Ectodermal cell (in vitro differentiated cells): ENCODE measurements at regions not wholly inside any gene's neighbourhood (a gene's known extent, or its start where the extent isn't known, plus 50 kb on each side); places are given as distances from the start of the nearest gene placed in this dataset.
"Not testable (repeated sequence)": the region's sequence is repeated elsewhere in the genome, so short reads cannot be mapped to it uniquely, and the experiment has no call there.

Source experiments
- H3K27ac ChIP-seq: 2 replicates; pipeline ENCODE4 v1.7.0; 2013; ENCODE audit warnings: mild to moderate bottlenecking, low read depth, low read length; ENCODE audit not compliant: insufficient read depth, poor library complexity, severe bottlenecking
- H3K27me3 ChIP-seq: 2 replicates; pipeline ENCODE4 v1.7.0; 2013; ENCODE audit warnings: mild to moderate bottlenecking, low read length; ENCODE audit not compliant: insufficient read depth, control insufficient read depth, poor library complexity, severe bottlenecking
- H3K36me3 ChIP-seq: one replicate; pipeline ENCODE4 v1.7.0; 2013; ENCODE audit warnings: low read length; ENCODE audit not compliant: control insufficient read depth, insufficient read depth
- H3K4me1 ChIP-seq: one replicate; pipeline ENCODE4 v1.7.0; 2013; ENCODE audit warnings: low read length; ENCODE audit not compliant: control insufficient read depth, insufficient read depth
- H3K4me3 ChIP-seq: 2 replicates; pipeline ENCODE4 v1.7.0; 2013; ENCODE audit warnings: low read depth, low read length, control low read depth; ENCODE audit not compliant: insufficient read depth
- H3K9me3 ChIP-seq: 2 replicates; pipeline ENCODE4 v1.7.0; 2013; ENCODE audit warnings: mild to moderate bottlenecking, low read length, moderate library complexity; ENCODE audit not compliant: control insufficient read depth
- WGBS, 2 experiments: methylation state at CpG; one replicate each; pipeline ENCODE4 v1.1.7; 2013; ENCODE audit warnings: missing lambda C conversion rate in 2 of 2; 5-methylcytosine and 5-hydroxymethylcytosine counted together

- H3K27ac ChIP-seq, H3K27me3 ChIP-seq, H3K36me3 ChIP-seq, H3K4me1 ChIP-seq, H3K9me3 ChIP-seq, H3K4me3 ChIP-seq: not testable (repeated sequence)
- 95 to 97% methylated on average over 9 to 10 of the region's 10 CpGs for WGBS, 2 experiments
These were observed 98.4 kb upstream of the CCZ1B start for GRCh38 chr7:6924523-6924922.

- not testable (repeated sequence) for H3K27me3 ChIP-seq, H3K4me1 ChIP-seq, H3K36me3 ChIP-seq, H3K27ac ChIP-seq, H3K4me3 ChIP-seq, H3K9me3 ChIP-seq
- WGBS, 2 experiments, result 89 to 93% methylated on average over 21 to 25 of the region's 26 CpGs
These were observed 100.4 kb upstream of the CCZ1B start for GRCh38 chr7:6926193-6927174.

- 93 to 96% methylated on average over 7 to 8 of the region's 8 CpGs for WGBS, 2 experiments
- H3K27me3 ChIP-seq, H3K4me3 ChIP-seq, H3K27ac ChIP-seq, H3K9me3 ChIP-seq, H3K4me1 ChIP-seq, H3K36me3 ChIP-seq: not testable (repeated sequence)
These were observed 101.6 kb upstream of the CCZ1B start for GRCh38 chr7:6927643-6928042.

DNA sequence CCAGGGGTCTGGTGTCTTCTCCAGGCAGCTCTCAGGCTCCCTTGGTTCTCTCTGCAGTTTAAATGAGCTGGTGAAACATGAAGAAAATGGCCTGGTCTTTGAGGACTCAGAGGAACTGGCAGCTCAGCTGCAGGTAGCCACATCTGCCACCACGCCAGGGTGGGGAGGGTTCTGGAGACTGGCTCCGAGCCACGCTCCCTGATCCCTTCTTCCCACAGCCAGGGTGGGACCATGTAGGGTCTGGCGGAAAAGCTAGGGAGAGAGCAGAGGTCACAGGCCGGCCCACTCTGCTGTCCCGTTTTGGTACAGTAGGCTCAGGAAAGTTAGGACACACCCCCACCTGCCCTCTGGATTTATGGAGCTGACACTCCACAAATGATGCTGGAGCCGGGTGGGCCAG lies 103.5 kb upstream of the CCZ1B start:
- H3K4me1 ChIP-seq, H3K36me3 ChIP-seq, H3K27ac ChIP-seq, H3K27me3 ChIP-seq, H3K4me3 ChIP-seq, H3K9me3 ChIP-seq: not testable (repeated sequence)
- 90 to 92% methylated on average over 7 of the region's 7 CpGs for WGBS, 2 experiments

GRCh38 chr7:6930081-6930635 lies 104.1 kb upstream of the CCZ1B start:
- H3K4me3 ChIP-seq, H3K36me3 ChIP-seq, H3K4me1 ChIP-seq, H3K27me3 ChIP-seq, H3K27ac ChIP-seq, H3K9me3 ChIP-seq: not testable (repeated sequence)
- 86 to 94% methylated on average over 7 of the region's 7 CpGs for WGBS, 2 experiments

DNA sequence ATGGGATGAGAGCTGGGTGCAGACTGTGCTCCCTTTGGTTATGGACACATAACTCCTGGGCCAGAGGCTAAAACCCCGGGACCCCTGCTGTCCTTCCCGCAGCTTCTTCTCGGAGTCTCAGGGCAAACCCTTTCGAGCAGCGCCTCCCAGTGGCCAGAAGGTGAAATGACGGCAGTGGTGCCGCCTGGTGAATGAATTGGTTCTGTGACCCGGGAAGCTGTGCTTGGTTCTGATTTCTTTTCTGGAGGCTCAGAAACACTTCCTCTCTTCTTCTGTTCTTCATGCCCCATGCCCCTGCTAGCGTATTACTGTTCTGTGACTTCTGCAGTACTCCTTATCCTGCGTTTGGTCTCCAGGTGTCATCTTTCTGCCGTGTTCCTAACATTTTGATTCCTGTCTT lies 104.7 kb upstream of the CCZ1B start:
- not testable (repeated sequence) for H3K4me3 ChIP-seq, H3K27me3 ChIP-seq, H3K9me3 ChIP-seq, H3K27ac ChIP-seq, H3K36me3 ChIP-seq, H3K4me1 ChIP-seq
- WGBS, 2 experiments, result 17 to 21% methylated on average over 8 of the region's 11 CpGs

DNA sequence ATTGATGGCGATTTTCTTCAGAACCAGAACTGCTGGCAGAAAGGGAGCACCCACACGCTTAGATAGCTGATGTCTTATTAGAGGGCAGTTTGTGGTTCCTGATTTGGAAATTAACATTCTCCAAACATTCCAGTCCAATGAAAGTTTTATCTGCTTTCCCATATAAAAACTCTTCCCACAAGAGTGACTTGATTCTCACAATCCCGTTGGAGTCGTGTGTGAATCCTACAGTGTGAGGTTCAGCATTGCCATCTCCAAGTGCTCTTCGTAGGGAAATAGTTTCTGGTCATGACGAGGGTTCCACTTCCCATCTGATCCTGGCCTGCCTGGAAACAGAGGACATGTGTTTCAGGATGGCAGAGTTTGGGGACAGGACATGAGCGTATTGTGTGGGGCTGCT lies 105.4 kb upstream of the CCZ1B start:
- WGBS, 2 experiments, result 82 to 87% methylated on average over 4 to 7 of the region's 7 CpGs
- H3K27ac ChIP-seq, H3K9me3 ChIP-seq, H3K36me3 ChIP-seq, H3K4me3 ChIP-seq, H3K4me1 ChIP-seq, H3K27me3 ChIP-seq: not testable (repeated sequence)

DNA sequence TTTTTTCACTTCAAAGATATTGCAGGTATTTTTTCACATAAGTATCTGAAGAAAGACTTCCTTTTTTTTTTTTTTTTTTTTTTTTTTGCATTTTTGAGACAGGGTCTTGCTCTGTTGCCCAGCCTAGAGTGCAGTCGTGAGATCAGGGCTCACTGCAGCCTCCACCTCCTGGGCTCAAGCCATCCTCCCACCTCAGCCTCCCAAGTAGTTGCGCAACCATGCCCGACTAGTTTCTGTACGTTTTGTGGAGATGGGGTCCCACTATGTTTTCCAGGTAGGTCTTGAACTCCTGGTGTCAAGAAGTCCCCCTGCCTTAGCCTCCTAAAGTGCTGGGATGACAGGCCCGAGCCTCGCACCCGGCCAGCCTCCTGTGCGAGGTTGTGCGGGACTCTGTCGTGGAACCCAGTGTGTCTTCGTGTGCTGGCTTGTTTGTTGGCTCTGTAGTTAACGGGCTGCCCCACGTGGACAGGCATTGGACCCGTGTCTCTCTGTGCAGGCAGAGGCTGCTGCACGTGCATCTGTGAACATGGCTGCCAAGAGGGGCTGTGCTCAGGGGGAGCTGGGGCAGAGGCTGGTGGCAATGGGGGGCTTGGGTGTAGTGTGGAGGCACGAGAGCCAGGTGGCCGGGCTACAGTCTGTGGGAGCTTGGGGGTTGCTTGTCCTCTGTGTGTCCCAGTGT lies 108.0 kb upstream of the CCZ1B start:
- H3K27ac ChIP-seq, H3K4me3 ChIP-seq, H3K27me3 ChIP-seq, H3K9me3 ChIP-seq, H3K36me3 ChIP-seq, H3K4me1 ChIP-seq: not testable (repeated sequence)
- 94 to 97% methylated on average over 17 of the region's 17 CpGs for WGBS, 2 experiments

- Histone ChIP-seq H3K4me1 (no peaks in the 10 kb centered on the region), H3K36me3 (no peaks in the 10 kb centered on the region), H3K27ac (no peak overlapping the region), H3K4me3 (no peak overlapping the region), H3K27me3 (no peaks in the 10 kb centered on the region), H3K9me3 (no peaks in the 10 kb centered on the region)
- 91% methylated on average over 21 of the region's 21 CpGs for WGBS, 2 experiments
These were observed 108.9 kb upstream of the CCZ1B start for GRCh38 chr7:6934981-6935380.

GRCh38 chr7:6936626-6937025 lies 110.6 kb upstream of the CCZ1B start:
- H3K4me3 ChIP-seq, H3K36me3 ChIP-seq, H3K27ac ChIP-seq, H3K4me1 ChIP-seq, H3K9me3 ChIP-seq, H3K27me3 ChIP-seq: not testable (repeated sequence)
- WGBS, 2 experiments, result 86 to 88% methylated on average over 6 to 7 of the region's 7 CpGs
